HEK293T (cell line): ENCODE measurements at regions not wholly inside any gene's neighbourhood (a gene's known extent, or its start where the extent isn't known, plus 50 kb on each side); places are given as distances from the start of the nearest gene placed in this dataset.

ENCODE experiments used
- ARNT ChIP-seq: fragments of 450-650 bp; IDR thresholded peaks from 2 replicates; pipeline ENCODE4 v1.6.1; 2017; ENCODE audit warnings: mild to moderate bottlenecking
- CTBP1 ChIP-seq: fragments of 450-650 bp; IDR thresholded peaks from 2 replicates; pipeline ENCODE4 v1.6.1; 2016; ENCODE audit warnings: borderline replicate concordance
- ELF4 ChIP-seq: fragments of 450-650 bp; IDR thresholded peaks from 2 replicates; pipeline ENCODE4 v1.6.1; 2017; ENCODE audit warnings: antibody characterized with exemption
- FOXA1 ChIP-seq: fragments of 450-650 bp; IDR thresholded peaks from 2 replicates; pipeline ENCODE4 v1.6.1; 2016; ENCODE audit warnings: mild to moderate bottlenecking
- FOXK2 ChIP-seq: fragments of 450-650 bp; IDR thresholded peaks from 2 replicates; pipeline ENCODE4 v1.6.1; 2016; ENCODE audit warnings: mild to moderate bottlenecking
- HDGF ChIP-seq: fragments of 450-650 bp; IDR thresholded peaks from 2 replicates; pipeline ENCODE4 v1.6.1; 2017; ENCODE audit warnings: antibody characterized with exemption, borderline replicate concordance
- LEF1 ChIP-seq: fragments of 450-650 bp; IDR thresholded peaks from 2 replicates; pipeline ENCODE4 v1.6.1; 2017; ENCODE audit warnings: mild to moderate bottlenecking, borderline replicate concordance
- NFRKB ChIP-seq: fragments of 450-650 bp; IDR thresholded peaks from 2 replicates; pipeline ENCODE4 v1.6.1; 2016; ENCODE audit warnings: mild to moderate bottlenecking, moderate library complexity
- SP1 ChIP-seq: fragments of 450-650 bp; IDR thresholded peaks from 2 replicates; pipeline ENCODE4 v1.6.1; 2017
- TARDBP ChIP-seq: fragments of 450-650 bp; IDR thresholded peaks from 2 replicates; pipeline ENCODE4 v1.6.1; 2016
- ZNF384 ChIP-seq: fragments of 450-650 bp; IDR thresholded peaks from 2 replicates; pipeline ENCODE4 v1.6.1; 2016

- TF ChIP-seq ELF4 (no peak), NFRKB (no peak), ZNF384 (no peak), FOXK2 (no peak), LEF1 (no peak), SP1 (no peak), FOXA1 (no peak), CTBP1 (no peak), TARDBP (no peak), HDGF (no peak), ARNT (no peak)
These were observed 2253.2 kb upstream of the TENM3 start for GRCh38 chr4:179989975-179990374.
